ENCODE measurements at regions not wholly inside any gene's neighbourhood (a gene's known extent, or its start where the extent isn't known, plus 50 kb on each side); places are given as distances from the start of the nearest gene placed in this dataset.

DNA sequence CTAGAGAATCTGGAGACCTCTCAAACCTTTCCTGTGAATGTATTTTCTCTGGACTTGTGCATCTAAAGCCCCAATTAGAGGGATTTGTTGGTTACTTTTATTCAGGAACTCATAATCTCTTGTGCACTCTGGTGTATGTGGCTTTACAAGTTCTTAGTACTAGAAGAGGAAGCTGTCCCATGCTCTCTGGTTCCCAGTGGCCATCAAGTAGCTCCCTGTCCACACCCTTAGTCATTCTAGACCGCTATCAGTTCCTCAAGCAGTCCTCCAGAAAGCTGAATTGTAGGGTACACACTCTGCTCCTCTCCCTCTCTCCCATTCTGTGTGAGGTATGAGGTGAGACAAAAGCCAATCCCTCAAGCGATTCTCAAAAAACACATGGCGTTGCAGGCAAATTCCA is 470.3 kb downstream of the PTPRC start:
- H3K9me3 ChIP-seq (ENCODE audit: low read depth, low read length, poor library complexity, severe bottlenecking) = peaks cover 17% of the 10 kb centered on the region
- ChIA-PET CTCF (no interaction called here), POLR2A (ENCODE audit: low non-redundant PET) (no interaction called here)
- intact Hi-C loops (cut with micrococcal nuclease; ENCODE audit: unreplicated experiment) = no loop called here
- no TSS peak for BruUV-seq (replicated peaks)
- no peak for DNase-seq (ENCODE audit: low spot score)
- no peaks in the 10 kb centered on the region for H3K27me3 ChIP-seq (replicated peaks; ENCODE audit: insufficient read depth, low read depth, low read length, poor library complexity)
- H3K4me3 ChIP-seq (ENCODE audit: low read depth, low read length, poor library complexity, severe bottlenecking) = no peak overlapping the region
- no peak for TF ChIP-seq EZH2 (IDR thresholded peaks at IDR 0.05; ENCODE audit: borderline replicate concordance, low read depth, low read length, poor library complexity, severe bottlenecking)
- TF ChIP-seq, protein P1, sequence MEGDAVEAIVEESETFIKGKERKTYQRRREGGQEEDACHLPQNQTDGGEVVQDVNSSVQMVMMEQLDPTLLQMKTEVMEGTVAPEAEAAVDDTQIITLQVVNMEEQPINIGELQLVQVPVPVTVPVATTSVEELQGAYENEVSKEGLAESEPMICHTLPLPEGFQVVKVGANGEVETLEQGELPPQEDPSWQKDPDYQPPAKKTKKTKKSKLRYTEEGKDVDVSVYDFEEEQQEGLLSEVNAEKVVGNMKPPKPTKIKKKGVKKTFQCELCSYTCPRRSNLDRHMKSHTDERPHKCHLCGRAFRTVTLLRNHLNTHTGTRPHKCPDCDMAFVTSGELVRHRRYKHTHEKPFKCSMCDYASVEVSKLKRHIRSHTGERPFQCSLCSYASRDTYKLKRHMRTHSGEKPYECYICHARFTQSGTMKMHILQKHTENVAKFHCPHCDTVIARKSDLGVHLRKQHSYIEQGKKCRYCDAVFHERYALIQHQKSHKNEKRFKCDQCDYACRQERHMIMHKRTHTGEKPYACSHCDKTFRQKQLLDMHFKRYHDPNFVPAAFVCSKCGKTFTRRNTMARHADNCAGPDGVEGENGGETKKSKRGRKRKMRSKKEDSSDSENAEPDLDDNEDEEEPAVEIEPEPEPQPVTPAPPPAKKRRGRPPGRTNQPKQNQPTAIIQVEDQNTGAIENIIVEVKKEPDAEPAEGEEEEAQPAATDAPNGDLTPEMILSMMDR (conservative IDR thresholded peaks at IDR 0.05; ENCODE audit: low read depth, low read length) = no peak
- H3K27ac ChIP-seq (ENCODE audit: low read depth, low read length, poor library complexity, severe bottlenecking) = no peak overlapping the region
- no peaks in the 10 kb centered on the region for H3K4me1 ChIP-seq (ENCODE audit: insufficient read depth, low read length, poor library complexity, severe bottlenecking)
- H3K36me3 ChIP-seq (ENCODE audit: insufficient read depth, low read length, poor library complexity, severe bottlenecking) = no peaks in the 10 kb centered on the region

DNA sequence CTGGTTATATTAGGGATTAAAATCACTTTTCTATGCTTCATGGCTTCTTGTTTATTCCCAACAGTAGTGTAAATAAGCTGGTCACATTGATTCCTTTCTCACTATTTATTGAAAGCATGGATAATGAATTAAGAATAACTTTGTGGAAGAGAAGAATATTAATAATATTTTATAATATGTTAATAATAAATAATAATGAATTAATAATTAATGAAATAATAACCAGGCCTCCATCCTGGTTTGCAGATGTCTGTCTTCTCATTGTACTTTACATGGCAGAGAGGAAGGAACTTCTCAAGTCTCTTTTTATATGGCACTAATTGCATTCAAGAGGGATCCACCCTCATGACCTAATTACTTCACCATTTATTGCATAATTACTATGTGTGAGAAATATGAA is 473.5 kb downstream of the PTPRC start:
- intact Hi-C loops (cut with micrococcal nuclease; ENCODE audit: unreplicated experiment) = loop anchor here (2.0 to 5.0 kb wide), 2 partner anchors 175 to 356 kb away; no protein-coding TSS in a partner anchor
- Histone ChIP-seq H3K4me3 (ENCODE audit: low read depth, low read length, poor library complexity, severe bottlenecking) (no peak overlapping the region), H3K9me3 (ENCODE audit: low read depth, low read length, poor library complexity, severe bottlenecking) (peaks cover 8% of the 10 kb centered on the region), H3K27me3 (replicated peaks; ENCODE audit: insufficient read depth, low read depth, low read length, poor library complexity) (no peaks in the 10 kb centered on the region), H3K27ac (ENCODE audit: low read depth, low read length, poor library complexity, severe bottlenecking) (no peak overlapping the region), H3K36me3 (ENCODE audit: insufficient read depth, low read length, poor library complexity, severe bottlenecking) (no peaks in the 10 kb centered on the region), H3K4me1 (ENCODE audit: insufficient read depth, low read length, poor library complexity, severe bottlenecking) (no peaks in the 10 kb centered on the region)
- POLR2A ChIA-PET (ENCODE audit: low non-redundant PET) = interaction anchor here (1.1 kb wide), 1 partner anchor 209 kb away, joined by 3 read pairs; no protein-coding TSS in a partner anchor
- no TSS peak for BruUV-seq (replicated peaks)
- no peak for DNase-seq (ENCODE audit: low spot score)
- CTCF ChIA-PET = interaction anchor here (0.8 to 1.0 kb wide), 2 partner anchors 175 to 340 kb away, joined by 3 to 5 read pairs; no protein-coding TSS in a partner anchor
- TF ChIP-seq EZH2 (IDR thresholded peaks at IDR 0.05; ENCODE audit: borderline replicate concordance, low read depth, low read length, poor library complexity, severe bottlenecking) = no peak
- TF ChIP-seq, protein P1 (conservative IDR thresholded peaks at IDR 0.05; ENCODE audit: low read depth, low read length) = no peak

DNA sequence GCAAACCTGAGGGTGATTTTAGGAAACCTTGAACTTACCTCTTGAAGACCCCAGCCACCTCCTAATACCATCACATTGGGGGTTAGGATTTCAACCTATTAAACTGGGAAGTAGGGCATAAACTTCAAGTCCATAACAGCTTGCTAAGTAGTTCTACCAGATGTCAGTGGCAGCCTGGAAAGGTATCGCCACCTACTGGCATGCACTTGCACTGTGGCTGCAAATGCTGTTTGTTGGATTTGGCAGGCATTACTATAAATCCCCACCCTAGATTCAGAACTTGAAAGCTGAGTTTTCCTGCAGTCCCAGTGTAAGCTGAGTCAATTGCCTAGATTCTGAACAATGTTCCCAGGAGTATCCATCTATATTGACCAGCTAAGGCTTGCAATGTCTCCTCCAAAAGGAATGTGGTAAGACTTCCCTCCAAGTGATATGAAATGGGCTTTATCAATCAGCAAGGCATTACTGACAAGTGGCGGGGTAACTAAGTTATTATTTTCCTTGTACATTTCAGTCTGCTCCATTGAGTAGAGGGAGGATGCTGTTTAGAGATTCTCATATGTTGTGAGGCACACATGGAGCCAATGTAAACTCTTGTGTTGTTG is 474.5 kb downstream of the PTPRC start:
- TF ChIP-seq, protein P1 (conservative IDR thresholded peaks at IDR 0.05; ENCODE audit: low read depth, low read length) = peak; percentile 91
- no peak for TF ChIP-seq EZH2 (IDR thresholded peaks at IDR 0.05; ENCODE audit: borderline replicate concordance, low read depth, low read length, poor library complexity, severe bottlenecking)
- Histone ChIP-seq H3K36me3 (ENCODE audit: insufficient read depth, low read length, poor library complexity, severe bottlenecking) (no peaks in the 10 kb centered on the region), H3K27me3 (replicated peaks; ENCODE audit: insufficient read depth, low read depth, low read length, poor library complexity) (no peaks in the 10 kb centered on the region), H3K9me3 (ENCODE audit: low read depth, low read length, poor library complexity, severe bottlenecking) (peaks cover 8% of the 10 kb centered on the region), H3K4me3 (ENCODE audit: low read depth, low read length, poor library complexity, severe bottlenecking) (no peak overlapping the region), H3K4me1 (ENCODE audit: insufficient read depth, low read length, poor library complexity, severe bottlenecking) (no peaks in the 10 kb centered on the region), H3K27ac (ENCODE audit: low read depth, low read length, poor library complexity, severe bottlenecking) (peak overlapping the region; percentile 34)
- intact Hi-C loops (cut with micrococcal nuclease; ENCODE audit: unreplicated experiment) = loop anchor here (1.0 to 5.0 kb wide), 3 partner anchors 176 to 357 kb away; no protein-coding TSS in a partner anchor
- POLR2A ChIA-PET (ENCODE audit: low non-redundant PET) = interaction anchor here (1.1 kb wide), 1 partner anchor 210 kb away, joined by 3 read pairs; no protein-coding TSS in a partner anchor
- DNase-seq (ENCODE audit: low spot score) = peak; percentile 85
- no TSS peak for BruUV-seq (replicated peaks)
- CTCF ChIA-PET = interaction anchor here (0.8 to 1.0 kb wide), 2 partner anchors 176 to 341 kb away, joined by 3 to 5 read pairs; no protein-coding TSS in a partner anchor

Measured in A673 (cell line).